ENCODE measurements at regions not wholly inside any gene's neighbourhood (a gene's known extent, or its start where the extent isn't known, plus 50 kb on each side); places are given as distances from the start of the nearest gene placed in this dataset.

GRCh38 chr17:70375813-70376770, 206.8 kb downstream of the KCNJ2 start:
- TF ChIP-seq CTCF (IDR thresholded peaks at IDR 0.05; ENCODE audit: control extremely low read depth in 1 of 3, insufficient read depth in 1 of 3, low read depth in 1 of 3, low read length in 3 of 3) = no peak
- no peak for TF ChIP-seq SIN3A (conservative IDR thresholded peaks at IDR 0.05 in 1 of 2, IDR thresholded peaks at IDR 0.05 in 1 of 2; ENCODE audit: low read depth in 1 of 2, low read length in 2 of 2)
- no peak for TF ChIP-seq CHD2 (IDR thresholded peaks at IDR 0.05; ENCODE audit: low read length)
